Hindlimb muscle (tissue), 1 donor: ENCODE measurements at regions not wholly inside any gene's neighbourhood (a gene's known extent, or its start where the extent isn't known, plus 50 kb on each side); places are given as distances from the start of the nearest gene placed in this dataset.
"Not testable (repeated sequence)": the region's sequence is repeated elsewhere in the genome, so short reads cannot be mapped to it uniquely, and the experiment has no call there.

ENCODE experiments used
- DNase-seq: peaks from one replicate; pipeline ENCODE4 v3.0.0-alpha.2; 2013

- DNase-seq, result no peak
These were observed 757.0 kb upstream of the MMS22L start for GRCh38 chr6:98039904-98040607.

- no peak for DNase-seq
These were observed 758.0 kb upstream of the MMS22L start for GRCh38 chr6:98041056-98041455.

- DNase-seq, result no peak
These were observed 758.9 kb upstream of the MMS22L start for GRCh38 chr6:98041921-98042320.

GRCh38 chr6:98044151-98044561, 761.1 kb upstream of the MMS22L start:
- no peak for DNase-seq

- no peak for DNase-seq
These were observed 761.9 kb upstream of the MMS22L start for GRCh38 chr6:98044791-98045470.

- no peak for DNase-seq
These were observed 764.1 kb upstream of the MMS22L start for GRCh38 chr6:98047164-98047563.

GRCh38 chr6:98047871-98048270, 764.9 kb upstream of the MMS22L start:
- DNase-seq, result no peak

GRCh38 chr6:98054453-98054852, 771.4 kb upstream of the MMS22L start:
- no peak for DNase-seq

GRCh38 chr6:98056955-98057354, 773.9 kb upstream of the MMS22L start:
- no peak for DNase-seq

- DNase-seq, result no peak
These were observed 767.0 kb upstream of the POU3F2 start for GRCh38 chr6:98067375-98067774.

- DNase-seq, result not testable (repeated sequence)
These were observed 745.8 kb upstream of the POU3F2 start for GRCh38 chr6:98088537-98088936.

GRCh38 chr6:98092331-98092730, 742.0 kb upstream of the POU3F2 start:
- DNase-seq, result peak; percentile 11

- DNase-seq, result no peak
These were observed 739.7 kb upstream of the POU3F2 start for GRCh38 chr6:98094696-98095095.

GRCh38 chr6:98107801-98108200, 726.6 kb upstream of the POU3F2 start:
- no peak for DNase-seq

GRCh38 chr6:98116455-98116854, 717.9 kb upstream of the POU3F2 start:
- DNase-seq, result no peak

- no peak for DNase-seq
These were observed 717.3 kb upstream of the POU3F2 start for GRCh38 chr6:98117068-98117467.

GRCh38 chr6:98118397-98119045, 715.9 kb upstream of the POU3F2 start:
- DNase-seq, result no peak

GRCh38 chr6:98124171-98124570, 710.2 kb upstream of the POU3F2 start:
- DNase-seq, result no peak

- no peak for DNase-seq
These were observed 702.9 kb upstream of the POU3F2 start for GRCh38 chr6:98131290-98131990.

GRCh38 chr6:98136333-98136732, 698.0 kb upstream of the POU3F2 start:
- no peak for DNase-seq

- no peak for DNase-seq
These were observed 697.0 kb upstream of the POU3F2 start for GRCh38 chr6:98137391-98137790.

GRCh38 chr6:98142839-98143238, 691.5 kb upstream of the POU3F2 start:
- DNase-seq, result no peak

GRCh38 chr6:98146656-98147055, 687.7 kb upstream of the POU3F2 start:
- no peak for DNase-seq
